HFFc6 (cell line): ENCODE measurements at regions not wholly inside any gene's neighbourhood (a gene's known extent, or its start where the extent isn't known, plus 50 kb on each side); places are given as distances from the start of the nearest gene placed in this dataset.

Experiments
- DNase-seq: peaks from one replicate; pipeline ENCODE4 v3.0.0-alpha.2; 2018
- H3K27ac Mint-ChIP-seq: 2 replicates; pipeline ENCODE4 v1.8.0; 2020; ENCODE audit warnings: mild to moderate bottlenecking, mixed read lengths
- H3K27me3 Mint-ChIP-seq: 2 replicates; pipeline ENCODE4 v1.8.0; 2021; ENCODE audit warnings: mild to moderate bottlenecking, moderate library complexity, mixed read lengths; ENCODE audit not compliant: insufficient read depth
- H3K36me3 Mint-ChIP-seq: 2 replicates; pipeline ENCODE4 v1.8.0; 2021; ENCODE audit warnings: low read depth, mixed read lengths
- H3K4me1 Mint-ChIP-seq: 2 replicates; pipeline ENCODE4 v1.8.0; 2020; ENCODE audit warnings: low read depth, mixed read lengths
- H3K4me3 Mint-ChIP-seq: 2 replicates; pipeline ENCODE4 v1.8.0; 2020; ENCODE audit warnings: mild to moderate bottlenecking, moderate library complexity, mixed read lengths
- H3K9me3 Mint-ChIP-seq: 2 replicates; pipeline ENCODE4 v1.8.0; 2020; ENCODE audit warnings: mild to moderate bottlenecking, mixed read lengths
- CTCF ChIP-seq: fragments of 200-600 bp; sonication (generic); IDR thresholded peaks from 2 replicates; pipeline ENCODE4 v1.5.0; 2021; ENCODE audit warnings: antibody characterized with exemption, mild to moderate bottlenecking

GRCh38 chr2:238743243-238744065 lies 104.4 kb upstream of the TWIST2 start:
- H3K27me3 Mint-ChIP-seq: peaks cover 46% of the 10 kb centered on the region
- DNase-seq: no peak
- H3K4me3 Mint-ChIP-seq: no peak overlapping the region
- no peak for TF ChIP-seq CTCF
- no peak overlapping the region for H3K27ac Mint-ChIP-seq
- no peaks in the 10 kb centered on the region for H3K4me1 Mint-ChIP-seq
- no peaks in the 10 kb centered on the region for H3K9me3 Mint-ChIP-seq
- H3K36me3 Mint-ChIP-seq: no peaks in the 10 kb centered on the region

DNA sequence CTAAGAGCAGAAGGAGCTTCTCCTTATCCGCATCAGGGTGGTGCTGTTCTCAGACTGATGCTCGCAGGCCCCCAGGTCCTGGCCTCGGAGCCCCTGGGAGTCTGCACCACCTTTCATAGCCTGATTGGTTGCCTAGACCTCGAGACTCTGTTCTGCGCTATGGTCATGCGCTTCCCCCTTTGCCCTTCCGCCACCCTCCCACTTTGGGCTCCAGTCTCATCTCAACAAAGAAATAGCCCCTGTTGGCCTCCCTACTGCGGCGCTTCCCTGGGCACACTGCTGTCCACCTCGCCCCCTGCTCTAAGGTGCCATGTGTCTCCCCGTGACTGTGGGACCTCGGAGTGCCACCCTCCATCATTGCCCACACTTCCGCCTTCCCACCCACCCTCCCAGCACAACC lies 102.9 kb upstream of the TWIST2 start:
- Mint-ChIP-seq H3K27ac (no peak overlapping the region), H3K36me3 (no peaks in the 10 kb centered on the region), H3K9me3 (peaks cover 10% of the 10 kb centered on the region), H3K27me3 (peaks cover 43% of the 10 kb centered on the region), H3K4me1 (no peaks in the 10 kb centered on the region), H3K4me3 (no peak overlapping the region)
- no peak for TF ChIP-seq CTCF
- no peak for DNase-seq

DNA sequence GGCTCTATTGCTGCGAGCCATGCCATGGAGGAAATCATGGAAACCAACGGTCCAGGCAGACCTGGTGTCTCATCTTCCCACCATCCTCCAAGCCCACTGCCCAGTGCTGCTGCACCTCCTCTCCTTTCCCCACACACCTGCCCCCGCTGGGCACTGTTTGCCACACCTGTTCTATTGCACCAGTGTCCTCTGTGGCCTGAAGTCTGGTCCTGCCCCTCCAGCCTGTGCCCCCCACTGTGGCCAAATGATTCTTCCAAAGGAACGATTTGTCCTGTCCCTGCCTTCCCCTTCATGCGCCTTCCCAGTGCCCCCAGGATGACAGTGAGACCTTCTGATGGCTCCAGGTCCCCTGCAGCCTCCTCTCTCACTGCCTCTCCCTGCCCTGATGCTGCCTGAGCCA lies 101.9 kb upstream of the TWIST2 start:
- Mint-ChIP-seq H3K36me3 (no peaks in the 10 kb centered on the region), H3K9me3 (peaks cover 16% of the 10 kb centered on the region), H3K4me1 (no peaks in the 10 kb centered on the region), H3K27ac (no peak overlapping the region), H3K4me3 (no peak overlapping the region), H3K27me3 (peaks cover 40% of the 10 kb centered on the region)
- DNase-seq: no peak
- TF ChIP-seq CTCF: no peak

DNA sequence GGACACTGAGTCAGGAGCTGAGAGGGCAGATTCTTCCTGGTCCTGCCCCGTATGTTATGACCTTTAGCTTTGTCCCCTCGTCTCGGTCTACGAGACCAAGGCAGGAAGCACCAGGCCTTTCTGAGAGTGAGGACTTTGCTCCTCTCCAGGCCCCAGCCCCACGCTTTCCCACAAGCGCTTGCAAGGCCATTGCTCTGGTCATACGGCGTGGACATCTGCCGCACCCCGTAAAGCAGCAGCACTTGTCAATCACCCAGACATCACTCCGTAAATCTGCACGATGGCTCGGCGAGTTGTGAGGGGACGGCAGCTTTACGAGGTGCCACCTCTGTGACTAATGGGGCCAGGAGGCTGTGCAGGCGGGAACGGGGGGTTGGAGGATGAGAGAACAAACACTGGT lies 100.8 kb upstream of the TWIST2 start:
- Mint-ChIP-seq H3K4me3 (no peak overlapping the region), H3K4me1 (no peaks in the 10 kb centered on the region), H3K27ac (no peak overlapping the region), H3K27me3 (peaks cover 33% of the 10 kb centered on the region), H3K36me3 (no peaks in the 10 kb centered on the region), H3K9me3 (peaks cover 16% of the 10 kb centered on the region)
- no peak for DNase-seq
- TF ChIP-seq CTCF: no peak

DNA sequence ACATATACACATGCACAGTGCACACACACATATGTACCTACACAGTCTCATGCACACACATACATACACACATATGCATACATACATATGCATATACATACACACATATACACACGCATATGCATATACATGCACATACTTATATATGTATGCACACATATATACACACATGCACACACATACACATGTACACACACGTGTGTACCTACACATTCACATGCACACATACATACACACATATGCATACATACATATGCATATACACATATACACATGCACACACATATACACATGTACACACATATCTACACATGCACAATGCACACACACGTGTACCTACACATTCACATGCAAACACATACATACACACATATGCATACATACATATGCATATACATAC lies 100.3 kb upstream of the TWIST2 start:
- Mint-ChIP-seq H3K27ac (no peak overlapping the region), H3K36me3 (no peaks in the 10 kb centered on the region), H3K27me3 (peaks cover 33% of the 10 kb centered on the region), H3K9me3 (peaks cover 16% of the 10 kb centered on the region), H3K4me1 (no peaks in the 10 kb centered on the region), H3K4me3 (no peak overlapping the region)
- no peak for DNase-seq
- no peak for TF ChIP-seq CTCF
